Esophagus (tissue), 2 donors: ENCODE measurements at regions not wholly inside any gene's neighbourhood (a gene's known extent, or its start where the extent isn't known, plus 50 kb on each side); places are given as distances from the start of the nearest gene placed in this dataset.

Source experiments
- H3K27ac ChIP-seq, 2 donors: one replicate each; pipeline ENCODE4 v1.5.1; 2013; ENCODE audit warnings: low read depth in 2 of 2, mild to moderate bottlenecking in 2 of 2, inconsistent platforms in 1 of 2, low read length in 1 of 2, moderate library complexity in 1 of 2
- H3K27me3 ChIP-seq, 2 donors: one replicate each; pipeline ENCODE4 v1.6.1; 2013; ENCODE audit warnings: low read length in 2 of 2, control low read depth in 1 of 2, mild to moderate bottlenecking in 1 of 2; ENCODE audit not compliant: insufficient read depth in 2 of 2, control insufficient read depth in 1 of 2
- H3K36me3 ChIP-seq, 2 donors: one replicate each; pipeline ENCODE4 v1.6.1; 2013; ENCODE audit warnings: low read length in 1 of 2; ENCODE audit not compliant: control insufficient read depth in 2 of 2, insufficient read depth in 2 of 2
- H3K4me1 ChIP-seq, 2 donors: one replicate each; pipeline ENCODE4 v1.6.1; 2013; ENCODE audit warnings: low read length in 1 of 2; ENCODE audit not compliant: control insufficient read depth in 2 of 2, insufficient read depth in 2 of 2
- H3K4me3 ChIP-seq, 2 donors: one replicate each; pipeline ENCODE4 v1.5.1; 2013; ENCODE audit warnings: low read length in 2 of 2, mild to moderate bottlenecking in 2 of 2, low read depth in 1 of 2, moderate library complexity in 1 of 2
- H3K9me3 ChIP-seq, 2 donors: one replicate each; pipeline ENCODE4 v1.6.1; 2013; ENCODE audit warnings: mild to moderate bottlenecking in 2 of 2, low read depth in 1 of 2, low read length in 1 of 2, moderate library complexity in 1 of 2; ENCODE audit not compliant: control insufficient read depth in 2 of 2, insufficient read depth in 1 of 2
- WGBS, 2 donors: extraction: QIAGEN DNeasy Blood & Tissue Kit; methylation state at CpG; one replicate each; pipeline ENCODE4 v1.1.7; 2013; 5-methylcytosine and 5-hydroxymethylcytosine counted together
- donor health status: healthy with polysubstance abuse.
- donor health status: Bipolar disorder and iron deficiency.

GRCh38 chr9:29644514-29644913 lies 2071.2 kb upstream of the C9orf72 start:
- Histone ChIP-seq H3K27ac (no peak overlapping the region), H3K9me3 (no peaks in the 10 kb centered on the region), H3K36me3 (no peaks in the 10 kb centered on the region), H3K27me3 (no peaks in the 10 kb centered on the region), H3K4me1 (no peaks in the 10 kb centered on the region), H3K4me3 (no peak overlapping the region)

- Histone ChIP-seq H3K4me3 (no peak overlapping the region), H3K9me3 (no peaks in the 10 kb centered on the region), H3K27me3 (no peaks in the 10 kb centered on the region), H3K4me1 (no peaks in the 10 kb centered on the region), H3K36me3 (no peaks in the 10 kb centered on the region), H3K27ac (no peak overlapping the region)
Observed at GRCh38 chr9:29647451-29647850, 2074.2 kb upstream of the C9orf72 start.

- H3K36me3 ChIP-seq = no peaks in the 10 kb centered on the region
- H3K4me1 ChIP-seq = no peaks in the 10 kb centered on the region
- H3K27ac ChIP-seq = no peak overlapping the region
- no peaks in the 10 kb centered on the region for H3K9me3 ChIP-seq
- no peaks in the 10 kb centered on the region for H3K27me3 ChIP-seq
- H3K4me3 ChIP-seq = no peak overlapping the region
Observed at GRCh38 chr9:29648132-29648531, 2074.9 kb upstream of the C9orf72 start.

- no peak overlapping the region for H3K27ac ChIP-seq
- H3K27me3 ChIP-seq = no peaks in the 10 kb centered on the region
- H3K4me3 ChIP-seq = no peak overlapping the region
- no peaks in the 10 kb centered on the region for H3K9me3 ChIP-seq
- no peaks in the 10 kb centered on the region for H3K36me3 ChIP-seq
- no peaks in the 10 kb centered on the region for H3K4me1 ChIP-seq
Observed at GRCh38 chr9:29648601-29649000, 2075.3 kb upstream of the C9orf72 start.

GRCh38 chr9:29656641-29657406 lies 2083.5 kb upstream of the C9orf72 start:
- no peak overlapping the region for H3K4me3 ChIP-seq
- no peaks in the 10 kb centered on the region for H3K9me3 ChIP-seq
- no peaks in the 10 kb centered on the region for H3K27me3 ChIP-seq
- H3K4me1 ChIP-seq = no peaks in the 10 kb centered on the region
- WGBS, 2 donors = 61 to 77% methylated on average over 7 of the region's 7 CpGs
- H3K36me3 ChIP-seq = no peaks in the 10 kb centered on the region
- no peak overlapping the region for H3K27ac ChIP-seq

- 93 to 96% methylated on average over 7 of the region's 7 CpGs for WGBS, 2 donors
- Histone ChIP-seq H3K9me3 (no peaks in the 10 kb centered on the region), H3K4me1 (no peaks in the 10 kb centered on the region), H3K27me3 (no peaks in the 10 kb centered on the region), H3K4me3 (no peak overlapping the region), H3K36me3 (no peaks in the 10 kb centered on the region), H3K27ac (no peak overlapping the region)
Observed at GRCh38 chr9:29657821-29658220, 2084.5 kb upstream of the C9orf72 start.

- no peaks in the 10 kb centered on the region for H3K27me3 ChIP-seq
- H3K9me3 ChIP-seq = no peaks in the 10 kb centered on the region
- H3K27ac ChIP-seq = no peak overlapping the region
- no peak overlapping the region for H3K4me3 ChIP-seq
- no peaks in the 10 kb centered on the region for H3K36me3 ChIP-seq
- no peaks in the 10 kb centered on the region for H3K4me1 ChIP-seq
- WGBS, 2 donors = 89 to 92% methylated on average over 6 of the region's 6 CpGs
Observed at GRCh38 chr9:29659014-29659413, 2085.7 kb upstream of the C9orf72 start.

GRCh38 chr9:29659736-29660135 lies 2086.5 kb upstream of the C9orf72 start:
- no peaks in the 10 kb centered on the region for H3K27me3 ChIP-seq
- H3K4me3 ChIP-seq = no peak overlapping the region
- no peaks in the 10 kb centered on the region for H3K9me3 ChIP-seq
- H3K4me1 ChIP-seq = no peaks in the 10 kb centered on the region
- H3K36me3 ChIP-seq = no peaks in the 10 kb centered on the region
- no peak overlapping the region for H3K27ac ChIP-seq
- 73 to 87% methylated on average over 4 of the region's 4 CpGs for WGBS, 2 donors

- Histone ChIP-seq H3K27ac (no peak overlapping the region), H3K36me3 (no peaks in the 10 kb centered on the region), H3K27me3 (no peaks in the 10 kb centered on the region), H3K4me1 (no peaks in the 10 kb centered on the region), H3K4me3 (no peak overlapping the region), H3K9me3 (no peaks in the 10 kb centered on the region)
- WGBS, 2 donors = 67 to 70% methylated on average over 1 of the region's 1 CpG
Observed at GRCh38 chr9:29668732-29669131, 2095.5 kb upstream of the C9orf72 start.

GRCh38 chr9:29669613-29670012 lies 2096.3 kb upstream of the C9orf72 start:
- H3K36me3 ChIP-seq = no peaks in the 10 kb centered on the region
- H3K4me3 ChIP-seq = no peak overlapping the region
- no peaks in the 10 kb centered on the region for H3K27me3 ChIP-seq
- H3K27ac ChIP-seq = no peak overlapping the region
- WGBS, 2 donors = 68 to 70% methylated on average over 1 of the region's 1 CpG
- no peaks in the 10 kb centered on the region for H3K4me1 ChIP-seq
- no peaks in the 10 kb centered on the region for H3K9me3 ChIP-seq
